ENCODE measurements at regions not wholly inside any gene's neighbourhood (a gene's known extent, or its start where the extent isn't known, plus 50 kb on each side); places are given as distances from the start of the nearest gene placed in this dataset.

GRCh38 chr13:59099182-59099974 lies 1064.3 kb downstream of the DIAPH3 start:
- Histone ChIP-seq H3K9me3 (no peaks in the 10 kb centered on the region), H3K4me1 (no peaks in the 10 kb centered on the region), H3K27me3 (no peaks in the 10 kb centered on the region), H3K27ac (no peak overlapping the region), H3K36me3 (no peaks in the 10 kb centered on the region), H3K4me3 (no peak overlapping the region)
- 57 to 81% methylated on average over 5 to 6 of the region's 6 CpGs for WGBS, 2 donors (ENCODE audit: low coverage in 1 of 2)
- ATAC-seq: no peak
- no peak for TF ChIP-seq EP300 (IDR thresholded peaks at IDR 0.05)
- TF ChIP-seq POLR2A (IDR thresholded peaks at IDR 0.05): no peak
- TF ChIP-seq CTCF (IDR thresholded peaks at IDR 0.05): no peak
- no peak for TF ChIP-seq POLR2AphosphoS5 (IDR thresholded peaks at IDR 0.05)

GRCh38 chr13:59103004-59103768 lies 1060.5 kb downstream of the DIAPH3 start:
- Histone ChIP-seq H3K4me3 (no peak overlapping the region), H3K27ac (no peak overlapping the region), H3K27me3 (no peaks in the 10 kb centered on the region), H3K36me3 (no peaks in the 10 kb centered on the region), H3K9me3 (no peaks in the 10 kb centered on the region), H3K4me1 (no peaks in the 10 kb centered on the region)
- TF ChIP-seq POLR2AphosphoS5 (IDR thresholded peaks at IDR 0.05): no peak
- no peak for TF ChIP-seq POLR2A (IDR thresholded peaks at IDR 0.05)
- no peak for TF ChIP-seq CTCF (IDR thresholded peaks at IDR 0.05)
- no peak for TF ChIP-seq EP300 (IDR thresholded peaks at IDR 0.05)
- ATAC-seq: no peak
- WGBS, 2 donors (ENCODE audit: low coverage in 1 of 2): 16 to 32% methylated on average over 4 of the region's 4 CpGs

- ATAC-seq: no peak
- 67% methylated on average over 2 of the region's 3 CpGs; no CpG with 5 or more reads in 1 of the 2 donors for WGBS, 2 donors (ENCODE audit: low coverage in 1 of 2)
Observed at GRCh38 chr13:59111751-59112171, 1052.0 kb downstream of the DIAPH3 start.

GRCh38 chr13:59112221-59112718 lies 1051.5 kb downstream of the DIAPH3 start:
- Histone ChIP-seq H3K27ac (peak overlapping the region in 1 of 4 donors; percentile 45), H3K27me3 (no peaks in the 10 kb centered on the region), H3K4me1 (no peaks in the 10 kb centered on the region), H3K9me3 (no peaks in the 10 kb centered on the region), H3K4me3 (no peak overlapping the region), H3K36me3 (no peaks in the 10 kb centered on the region)
- ATAC-seq: peak; percentile 67
- 59 to 64% methylated on average over 4 to 6 of the region's 6 CpGs for WGBS, 2 donors (ENCODE audit: low coverage in 1 of 2)
- no peak for TF ChIP-seq POLR2A (IDR thresholded peaks at IDR 0.05)
- TF ChIP-seq POLR2AphosphoS5 (IDR thresholded peaks at IDR 0.05): no peak
- no peak for TF ChIP-seq CTCF (IDR thresholded peaks at IDR 0.05)
- no peak for TF ChIP-seq EP300 (IDR thresholded peaks at IDR 0.05)

More at GRCh38 chr13:59111751-59112171, 1052.0 kb downstream of the DIAPH3 start:
- Histone ChIP-seq H3K9me3 (no peaks in the 10 kb centered on the region), H3K27ac (peak overlapping the region in 1 of 4 donors; percentile 45), H3K4me3 (no peak overlapping the region), H3K36me3 (no peaks in the 10 kb centered on the region), H3K4me1 (no peaks in the 10 kb centered on the region), H3K27me3 (no peaks in the 10 kb centered on the region)
- no peak for TF ChIP-seq POLR2AphosphoS5 (IDR thresholded peaks at IDR 0.05)
- TF ChIP-seq CTCF (IDR thresholded peaks at IDR 0.05): no peak
- TF ChIP-seq EP300 (IDR thresholded peaks at IDR 0.05): no peak
- TF ChIP-seq POLR2A (IDR thresholded peaks at IDR 0.05): no peak

Data from gastroesophageal sphincter (tissue), 4 donors.